HEK293T (cell line): ENCODE measurements at regions not wholly inside any gene's neighbourhood (a gene's known extent, or its start where the extent isn't known, plus 50 kb on each side); places are given as distances from the start of the nearest gene placed in this dataset.

Experiments
- CTCF ChIA-PET: fragments of 350-600 bp; formaldehyde crosslinking; extraction: SDS; loops from one replicate; lab custom pipeline; 2021; ENCODE audit warnings: antibody characterized with exemption, inconsistent platforms; lab: Yijun Ruan, JAX
- POLR2A ChIA-PET: fragments of 350-600 bp; formaldehyde crosslinking; extraction: SDS; loops from one replicate; lab custom pipeline; 2020; ENCODE audit warnings: antibody characterized with exemption, inconsistent platforms; lab: Yijun Ruan, JAX
- DNase-seq: peaks from one replicate; pipeline ENCODE4 v3.0.0; 2012; ENCODE audit warnings: mixed read lengths; ENCODE audit errors: extremely low spot score
- ARNT ChIP-seq: fragments of 450-650 bp; IDR thresholded peaks from 2 replicates; pipeline ENCODE4 v1.6.1; 2017; ENCODE audit warnings: mild to moderate bottlenecking
- BHLHE40 ChIP-seq: fragments of 450-650 bp; IDR thresholded peaks from 2 replicates; pipeline ENCODE4 v1.6.1; 2016; ENCODE audit warnings: mild to moderate bottlenecking, moderate library complexity, borderline replicate concordance
- CTBP1 ChIP-seq: fragments of 450-650 bp; IDR thresholded peaks from 2 replicates; pipeline ENCODE4 v1.6.1; 2016; ENCODE audit warnings: borderline replicate concordance
- ELF4 ChIP-seq: fragments of 450-650 bp; IDR thresholded peaks from 2 replicates; pipeline ENCODE4 v1.6.1; 2017; ENCODE audit warnings: antibody characterized with exemption
- FOXA1 ChIP-seq: fragments of 450-650 bp; IDR thresholded peaks from 2 replicates; pipeline ENCODE4 v1.6.1; 2016; ENCODE audit warnings: mild to moderate bottlenecking
- FOXK2 ChIP-seq: fragments of 450-650 bp; IDR thresholded peaks from 2 replicates; pipeline ENCODE4 v1.6.1; 2016; ENCODE audit warnings: mild to moderate bottlenecking
- FOXM1 ChIP-seq: fragments of 450-650 bp; IDR thresholded peaks from 2 replicates; pipeline ENCODE4 v1.6.1; 2017; ENCODE audit warnings: mild to moderate bottlenecking, borderline replicate concordance
- HDGF ChIP-seq: fragments of 450-650 bp; IDR thresholded peaks from 2 replicates; pipeline ENCODE4 v1.6.1; 2017; ENCODE audit warnings: antibody characterized with exemption, borderline replicate concordance
- L3MBTL2 ChIP-seq: fragments of 450-650 bp; conservative IDR thresholded peaks from 2 replicates; pipeline ENCODE4 v1.6.1; 2016; ENCODE audit warnings: mild to moderate bottlenecking
- LEF1 ChIP-seq: fragments of 450-650 bp; IDR thresholded peaks from 2 replicates; pipeline ENCODE4 v1.6.1; 2017; ENCODE audit warnings: mild to moderate bottlenecking, borderline replicate concordance
- NFRKB ChIP-seq: fragments of 450-650 bp; IDR thresholded peaks from 2 replicates; pipeline ENCODE4 v1.6.1; 2016; ENCODE audit warnings: mild to moderate bottlenecking, moderate library complexity
- SP1 ChIP-seq: fragments of 450-650 bp; IDR thresholded peaks from 2 replicates; pipeline ENCODE4 v1.6.1; 2017
- SUZ12 ChIP-seq: fragments of 450-650 bp; IDR thresholded peaks from 2 replicates; pipeline ENCODE4 v1.6.1; 2016; ENCODE audit warnings: mild to moderate bottlenecking
- TARDBP ChIP-seq: fragments of 450-650 bp; IDR thresholded peaks from 2 replicates; pipeline ENCODE4 v1.6.1; 2016
- ZNF384 ChIP-seq: fragments of 450-650 bp; IDR thresholded peaks from 2 replicates; pipeline ENCODE4 v1.6.1; 2016
- TF ChIP-seq, protein P1 (sequence below): fragments of 450-650 bp; IDR thresholded peaks from 2 replicates; pipeline ENCODE4 v1.6.1; 2016

DNA sequence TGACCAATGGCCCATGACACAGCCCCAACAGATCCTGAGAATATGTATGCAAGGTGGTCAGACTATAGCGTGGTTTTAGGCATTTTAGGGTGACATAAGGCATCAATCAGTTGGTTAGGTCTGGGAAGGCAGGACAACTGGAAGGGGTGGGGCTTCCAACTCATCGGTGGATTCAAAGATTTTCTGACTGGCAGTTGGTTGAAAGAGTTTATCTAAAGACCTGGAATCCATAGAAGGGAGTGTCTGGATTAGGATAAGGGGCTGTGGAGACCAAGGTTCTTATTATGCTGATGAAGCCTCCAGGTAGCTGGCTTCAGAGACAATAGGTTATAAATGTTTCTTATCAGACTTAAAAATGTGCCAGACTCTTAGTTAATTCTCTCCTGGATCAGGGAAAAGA, 60.3 kb upstream of the CFAP46 start:
- POLR2A ChIA-PET = no interaction called here
- CTCF ChIA-PET = no interaction called here
- no peak for DNase-seq
- TF ChIP-seq FOXA1 (no peak), FOXM1 (no peak), SP1 (no peak), ARNT (no peak), LEF1 (no peak), ELF4 (no peak), SUZ12 (no peak), L3MBTL2 (no peak), CTBP1 (no peak), TARDBP (no peak), BHLHE40 (no peak), NFRKB (no peak), FOXK2 (no peak), HDGF (no peak)
- TF ChIP-seq, protein P1, sequence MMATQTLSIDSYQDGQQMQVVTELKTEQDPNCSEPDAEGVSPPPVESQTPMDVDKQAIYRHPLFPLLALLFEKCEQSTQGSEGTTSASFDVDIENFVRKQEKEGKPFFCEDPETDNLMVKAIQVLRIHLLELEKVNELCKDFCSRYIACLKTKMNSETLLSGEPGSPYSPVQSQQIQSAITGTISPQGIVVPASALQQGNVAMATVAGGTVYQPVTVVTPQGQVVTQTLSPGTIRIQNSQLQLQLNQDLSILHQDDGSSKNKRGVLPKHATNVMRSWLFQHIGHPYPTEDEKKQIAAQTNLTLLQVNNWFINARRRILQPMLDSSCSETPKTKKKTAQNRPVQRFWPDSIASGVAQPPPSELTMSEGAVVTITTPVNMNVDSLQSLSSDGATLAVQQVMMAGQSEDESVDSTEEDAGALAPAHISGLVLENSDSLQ = no peak

DNA sequence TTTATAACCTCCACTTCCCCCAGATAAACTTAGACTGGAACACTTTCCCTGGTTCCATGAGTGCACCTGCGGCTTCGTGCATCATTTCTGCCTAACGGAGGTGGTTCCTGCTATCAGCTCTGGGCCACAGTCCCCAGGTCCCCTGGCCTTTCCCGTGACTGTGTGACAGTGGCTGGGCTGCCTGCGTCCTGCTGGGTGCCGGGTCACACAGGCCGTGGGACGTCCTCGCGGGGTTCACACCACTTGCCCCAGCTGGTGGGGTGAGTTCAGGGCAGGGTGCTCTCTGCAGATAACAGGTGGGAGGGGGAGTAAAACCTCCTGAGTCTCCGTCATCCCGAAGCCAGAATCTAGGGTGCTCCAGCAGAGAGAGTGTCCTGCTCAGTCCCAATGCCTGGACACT, 58.7 kb upstream of the CFAP46 start:
- DNase-seq = no peak
- TF ChIP-seq TARDBP = no peak
- TF ChIP-seq FOXA1 = no peak
- TF ChIP-seq ELF4 = no peak
- TF ChIP-seq FOXM1 = no peak
- TF ChIP-seq ARNT = no peak
- TF ChIP-seq L3MBTL2 = no peak
- TF ChIP-seq ZNF384 = no peak
- CTCF ChIA-PET = no interaction called here
- POLR2A ChIA-PET = no interaction called here

DNA sequence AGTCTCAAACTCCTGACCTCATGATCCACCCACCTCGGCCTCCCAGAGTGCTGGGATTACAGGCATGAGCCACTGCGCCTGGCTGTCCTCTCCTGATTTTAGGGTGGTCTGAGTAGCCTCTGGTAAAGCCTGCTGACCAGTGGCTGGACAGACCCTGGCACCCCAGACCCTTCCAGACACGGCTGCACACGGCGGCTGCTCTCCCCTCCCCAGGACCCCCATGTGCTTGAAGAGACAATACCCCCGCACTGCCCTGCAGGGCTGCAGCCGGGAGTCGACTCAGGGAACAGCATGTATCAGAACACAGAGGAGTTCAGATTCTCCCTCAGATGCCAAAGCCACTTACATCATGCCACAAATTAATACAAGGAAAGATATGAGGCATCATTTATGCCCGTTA, 58.3 kb upstream of the CFAP46 start:
- ChIA-PET POLR2A (no interaction called here), CTCF (no interaction called here)
- TF ChIP-seq SP1 (no peak), CTBP1 (no peak), FOXK2 (no peak), ARNT (no peak), TARDBP (no peak), L3MBTL2 (no peak), ELF4 (no peak), FOXM1 (no peak), ZNF384 (no peak), SUZ12 (no peak), HDGF (no peak), LEF1 (no peak), BHLHE40 (no peak), FOXA1 (no peak), NFRKB (no peak)
- TF ChIP-seq, protein P1 = no peak
- no peak for DNase-seq

DNA sequence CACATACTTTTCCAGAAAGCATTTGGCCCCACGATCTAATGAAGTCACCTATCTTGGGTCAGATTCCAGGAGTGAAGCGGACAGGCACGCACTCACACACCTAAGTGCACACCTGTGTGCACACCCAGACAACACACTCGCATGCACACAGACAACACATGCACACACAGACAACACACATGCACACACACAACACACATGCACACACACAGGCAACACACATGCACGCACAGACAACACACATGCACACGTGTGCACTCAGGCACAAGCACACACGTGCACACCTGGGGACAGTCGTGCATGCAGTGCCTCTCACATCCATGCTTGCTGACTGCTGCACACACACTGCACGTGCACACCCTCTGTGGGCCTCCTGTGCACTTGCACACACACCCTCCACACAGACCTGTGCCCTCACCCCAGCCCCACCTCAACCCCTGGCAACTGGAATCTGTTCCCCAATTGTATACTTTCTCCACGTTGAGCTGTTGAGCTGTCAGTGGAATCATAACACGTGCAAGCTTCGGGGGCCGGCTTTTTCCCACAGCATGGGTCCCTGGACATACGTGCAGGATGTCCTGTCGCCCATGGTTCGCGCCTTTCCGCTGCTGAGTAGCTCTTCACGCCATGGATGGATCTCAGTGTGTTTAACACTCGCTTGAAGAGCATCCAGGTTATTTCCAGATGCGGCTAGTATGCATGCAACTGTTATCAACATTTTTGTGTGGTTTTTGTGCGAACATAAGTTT, 55.3 kb upstream of the CFAP46 start:
- POLR2A ChIA-PET = no interaction called here
- DNase-seq = no peak
- TF ChIP-seq BHLHE40 (no peak), FOXK2 (no peak), NFRKB (no peak), ELF4 (no peak), TARDBP (no peak), SP1 (no peak), ARNT (no peak)
- CTCF ChIA-PET = no interaction called here

DNA sequence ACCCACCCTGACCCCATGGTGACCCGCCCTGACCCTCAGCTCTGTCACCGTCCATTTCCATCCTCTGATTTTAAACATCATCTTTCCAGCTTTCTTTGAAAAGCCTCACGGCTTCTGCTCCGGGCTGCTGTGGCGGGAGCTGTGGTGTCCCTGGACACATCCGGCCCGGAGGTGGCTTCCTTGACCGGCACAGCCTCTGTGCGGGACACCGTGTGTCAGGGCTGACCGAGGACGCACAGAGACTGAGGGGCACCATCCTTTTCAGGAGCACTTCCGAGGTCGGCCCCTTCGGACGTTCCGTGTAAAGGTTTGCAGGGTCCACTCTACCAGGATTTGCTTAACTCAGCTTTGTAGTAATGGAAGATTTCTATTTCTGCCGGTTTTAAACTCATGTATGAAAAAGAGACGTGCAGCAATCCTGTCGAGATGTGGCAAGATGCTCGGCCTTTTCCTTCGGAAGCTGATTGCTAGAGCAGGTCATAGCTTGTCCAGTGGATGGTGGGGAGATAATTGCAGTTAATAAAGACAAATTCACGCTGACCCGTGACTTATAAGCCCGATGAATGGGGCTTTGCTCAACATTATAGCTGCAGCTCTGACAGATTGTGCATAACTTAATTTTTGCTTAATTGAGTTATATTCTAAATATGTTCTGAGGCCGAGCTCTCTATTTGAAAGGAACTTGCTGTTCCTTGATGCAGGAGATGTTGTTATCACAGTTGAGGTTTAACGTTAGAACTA, 54.4 kb upstream of the CFAP46 start:
- CTCF ChIA-PET = no interaction called here
- POLR2A ChIA-PET = no interaction called here
- TF ChIP-seq LEF1 = no peak
- no peak for DNase-seq

DNA sequence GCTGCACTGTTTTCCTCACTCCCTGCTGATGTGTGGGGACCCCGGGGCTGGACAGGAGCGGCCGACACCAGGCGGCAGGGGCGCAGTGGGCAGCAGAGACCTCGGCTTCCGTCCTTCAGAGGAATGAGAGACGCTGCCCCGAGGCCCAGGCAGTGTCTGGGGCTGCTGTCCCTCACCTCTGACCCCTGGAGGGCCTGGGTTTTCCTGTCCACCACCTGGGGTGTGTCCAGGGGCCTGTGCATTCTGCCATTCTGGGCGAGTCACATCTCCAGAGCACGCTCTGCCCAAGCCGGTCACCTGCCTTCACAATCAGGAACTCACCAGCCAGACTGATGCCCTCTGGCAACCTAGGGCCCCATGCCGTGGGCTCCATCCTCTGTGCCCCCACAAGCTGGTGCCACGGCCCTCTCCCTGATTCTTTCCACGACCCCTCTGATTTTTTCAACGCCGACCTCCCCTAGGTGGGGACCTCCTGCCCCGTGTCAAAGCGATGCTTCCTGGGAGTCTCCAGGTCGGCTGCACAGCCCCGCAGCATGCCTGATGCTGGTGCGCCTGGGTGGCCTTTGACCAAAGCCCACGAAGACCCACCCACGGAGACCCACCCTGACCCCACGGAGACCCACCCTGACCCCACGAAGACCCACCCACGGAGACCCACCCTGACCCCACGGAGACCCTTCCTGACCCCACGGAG, 53.7 kb upstream of the CFAP46 start:
- no peak for DNase-seq
- ChIA-PET CTCF (no interaction called here), POLR2A (no interaction called here)
- TF ChIP-seq SUZ12 = no peak
- TF ChIP-seq SP1 = no peak
- TF ChIP-seq, protein P1 = no peak
- no peak for TF ChIP-seq FOXA1
- no peak for TF ChIP-seq BHLHE40
- no peak for TF ChIP-seq HDGF
- no peak for TF ChIP-seq FOXK2
- no peak for TF ChIP-seq NFRKB
- TF ChIP-seq ZNF384 = no peak
- no peak for TF ChIP-seq ARNT
- TF ChIP-seq LEF1 = no peak
- no peak for TF ChIP-seq ELF4
- no peak for TF ChIP-seq CTBP1
- TF ChIP-seq L3MBTL2 = no peak
- no peak for TF ChIP-seq FOXM1
- TF ChIP-seq TARDBP = no peak
